GM19238 (cell line): ENCODE measurements at regions not wholly inside any gene's neighbourhood (a gene's known extent, or its start where the extent isn't known, plus 50 kb on each side); places are given as distances from the start of the nearest gene placed in this dataset.

Experiments
- DNase-seq: peaks from one replicate; pipeline ENCODE4 v3.0.0; 2011; ENCODE audit warnings: low spot score; ENCODE audit not compliant: insufficient read length

DNA sequence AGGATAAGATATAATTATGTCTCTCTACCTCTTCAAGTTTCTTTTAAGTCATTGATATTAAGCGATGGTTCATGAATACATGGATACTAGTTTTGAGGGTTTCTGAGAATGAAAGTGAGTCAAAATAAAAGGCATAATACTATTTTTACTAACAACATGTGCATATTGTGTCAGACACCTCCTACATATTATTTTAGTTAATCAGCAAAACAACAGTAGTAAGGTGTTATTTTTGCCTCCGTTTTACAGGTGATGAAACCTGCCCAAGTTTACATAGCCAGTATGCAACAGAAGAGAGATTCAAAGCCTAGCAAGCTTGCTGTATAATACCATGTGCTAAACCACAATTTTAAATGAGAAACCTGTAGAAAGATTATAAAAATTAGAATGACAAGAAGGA is 544.1 kb downstream of the EPHA5 start:
- no peak for DNase-seq

DNA sequence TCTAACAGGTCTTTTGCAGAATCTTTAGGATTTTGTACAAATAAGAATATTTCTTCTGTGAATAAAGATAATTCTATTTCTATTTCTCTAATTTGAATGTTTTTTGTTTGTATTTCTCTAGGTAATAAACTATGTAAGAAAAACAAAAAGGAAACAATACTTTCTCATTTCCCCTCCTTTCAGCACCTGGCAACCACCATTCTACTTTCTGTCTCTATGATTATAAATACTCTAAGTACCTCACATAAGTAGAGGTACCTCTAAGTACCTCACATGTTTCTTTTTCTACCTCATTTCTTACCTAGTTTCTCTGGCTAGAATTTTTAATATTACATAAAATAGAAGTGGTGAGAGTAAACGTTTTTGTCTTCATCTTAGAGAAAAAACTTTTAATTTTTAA is 550.0 kb downstream of the EPHA5 start:
- DNase-seq: no peak

DNA sequence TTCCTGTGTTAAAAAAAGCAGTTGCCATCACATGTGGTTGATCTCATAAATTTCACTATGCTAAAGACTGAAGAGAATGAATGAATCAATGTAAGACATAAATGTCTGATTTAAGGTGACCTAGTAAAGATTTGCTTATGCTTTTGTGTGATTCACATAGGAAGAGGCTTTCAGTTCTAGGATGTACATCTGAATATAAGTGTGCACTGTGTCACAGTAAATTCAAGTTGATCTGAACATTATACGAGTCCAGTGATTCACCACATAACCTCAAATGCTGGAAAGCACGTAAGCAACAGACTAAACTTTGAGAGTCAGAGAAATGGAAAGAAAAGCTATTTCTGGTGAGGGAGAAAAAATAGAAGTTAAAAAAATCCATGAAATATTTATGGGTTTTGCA is 567.9 kb downstream of the EPHA5 start:
- no peak for DNase-seq

DNA sequence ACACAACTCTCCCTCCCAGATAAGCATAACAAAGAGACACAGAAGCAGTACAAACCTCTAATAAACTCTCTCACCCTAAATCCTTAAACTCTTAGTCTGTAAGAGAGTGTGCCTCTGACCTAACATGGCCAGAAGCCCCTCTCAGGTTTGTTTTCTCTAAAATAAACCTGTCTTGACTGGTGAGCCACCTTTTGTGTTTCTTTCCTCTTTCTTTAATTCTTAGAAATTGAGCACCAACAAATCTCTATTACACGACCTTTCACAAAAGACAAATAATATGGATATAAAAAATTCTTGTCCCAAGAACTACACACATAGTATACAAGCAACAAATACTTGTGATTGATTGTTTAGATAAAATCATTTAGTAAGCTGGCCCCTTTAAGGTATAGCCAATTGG is 573.7 kb downstream of the EPHA5 start:
- no peak for DNase-seq

GRCh38 chr4:65089666-65090065 is 580.6 kb downstream of the EPHA5 start:
- DNase-seq: no peak

DNA sequence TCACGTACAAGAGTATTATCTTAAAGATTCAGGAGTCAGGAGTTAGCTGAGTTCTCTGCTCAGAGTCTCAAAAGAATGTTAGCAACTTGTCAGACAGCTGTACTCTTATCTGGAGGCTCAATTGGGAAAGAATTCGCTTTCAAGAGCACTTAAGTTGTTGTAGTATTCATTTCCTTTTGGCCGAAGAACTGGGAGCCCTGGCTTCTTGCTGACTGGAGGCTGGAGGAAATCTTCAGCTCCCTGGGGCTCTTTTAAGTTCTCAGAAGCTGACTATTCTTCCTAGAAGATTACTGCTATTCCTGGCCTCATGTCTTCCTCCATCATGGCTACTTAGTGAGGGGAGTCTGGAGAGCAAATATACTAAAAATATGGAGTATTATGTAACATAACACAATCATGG is 587.2 kb downstream of the EPHA5 start:
- no peak for DNase-seq

DNA sequence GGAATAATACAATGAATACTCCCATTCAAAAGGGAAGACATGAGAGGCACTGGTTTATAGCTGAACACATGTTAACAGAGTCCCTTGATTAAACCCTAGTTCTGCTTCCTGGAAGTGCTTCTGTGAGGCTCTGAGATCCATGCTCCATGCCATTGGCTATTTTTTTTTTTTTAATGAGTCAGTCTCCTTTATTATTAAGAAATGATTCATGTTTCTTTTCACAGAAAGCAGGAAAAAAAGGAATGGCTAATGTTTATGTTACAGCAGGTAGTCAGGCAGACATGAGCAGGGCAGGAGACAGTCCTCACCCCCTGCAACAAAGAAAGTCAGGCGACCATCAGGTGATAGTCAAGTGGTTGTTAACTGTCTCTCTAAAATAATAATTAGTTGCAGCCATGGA is 598.7 kb downstream of the EPHA5 start:
- DNase-seq: no peak

DNA sequence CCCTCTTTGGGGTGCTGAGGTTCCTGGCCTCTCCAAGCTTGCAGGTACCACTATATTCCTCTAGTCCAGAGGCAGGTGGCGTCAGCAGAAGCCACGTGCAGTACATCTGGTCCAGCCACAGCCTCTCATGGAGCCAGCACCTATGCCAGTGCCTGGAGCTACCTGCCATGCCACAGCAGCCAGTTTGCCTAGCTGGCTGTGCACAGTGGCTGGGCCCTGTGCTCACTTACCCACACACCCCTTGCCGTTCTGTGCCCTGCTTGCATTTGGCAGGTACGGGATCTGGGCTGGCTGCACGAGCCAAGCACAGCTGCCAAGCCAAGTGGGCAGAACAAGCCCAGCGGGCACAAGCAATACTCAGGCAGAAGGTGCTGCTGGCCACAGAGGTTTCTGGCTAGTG is 601.1 kb downstream of the EPHA5 start:
- no peak for DNase-seq

- DNase-seq: no peak
Measured at GRCh38 chr4:65066106-65066505, 604.2 kb downstream of the EPHA5 start.

DNA sequence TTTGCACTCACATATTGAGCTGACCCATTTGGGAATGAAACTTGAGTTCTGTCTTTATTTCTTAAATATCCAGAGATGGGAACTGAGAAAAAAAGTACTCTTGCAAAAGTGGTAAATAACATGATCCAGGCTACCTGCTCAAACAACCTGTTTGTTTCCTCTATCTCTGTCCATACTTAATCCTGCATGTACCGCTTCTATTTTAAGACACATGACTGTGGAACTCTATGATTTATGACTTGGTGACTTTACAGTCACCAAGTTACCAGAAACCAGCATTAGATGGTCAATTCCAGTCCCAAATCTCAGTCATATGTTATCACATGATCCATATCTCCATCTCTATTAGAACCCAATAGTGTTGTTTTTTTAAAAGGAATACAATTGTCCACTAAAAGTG is 606.7 kb downstream of the EPHA5 start:
- DNase-seq: no peak

DNA sequence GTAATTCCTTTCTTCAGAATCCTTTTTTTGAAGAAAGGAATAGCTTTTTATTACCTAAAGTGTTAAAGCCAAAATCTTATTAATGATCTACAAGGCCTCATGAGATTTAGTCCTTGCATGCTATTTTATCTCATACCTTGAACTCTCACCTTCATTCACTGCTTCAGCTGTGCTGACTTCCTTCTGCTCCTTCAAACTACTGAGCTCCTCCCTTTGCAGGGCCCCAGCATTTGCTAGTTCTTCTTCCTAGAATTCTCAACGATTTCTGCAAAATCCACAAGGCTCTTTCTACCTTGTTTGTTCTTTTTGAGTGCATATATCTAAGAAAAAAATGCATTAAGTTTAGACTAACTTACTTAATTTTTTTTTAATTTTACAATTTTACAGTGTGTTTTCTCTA is 619.5 kb downstream of the EPHA5 start:
- DNase-seq: no peak

DNA sequence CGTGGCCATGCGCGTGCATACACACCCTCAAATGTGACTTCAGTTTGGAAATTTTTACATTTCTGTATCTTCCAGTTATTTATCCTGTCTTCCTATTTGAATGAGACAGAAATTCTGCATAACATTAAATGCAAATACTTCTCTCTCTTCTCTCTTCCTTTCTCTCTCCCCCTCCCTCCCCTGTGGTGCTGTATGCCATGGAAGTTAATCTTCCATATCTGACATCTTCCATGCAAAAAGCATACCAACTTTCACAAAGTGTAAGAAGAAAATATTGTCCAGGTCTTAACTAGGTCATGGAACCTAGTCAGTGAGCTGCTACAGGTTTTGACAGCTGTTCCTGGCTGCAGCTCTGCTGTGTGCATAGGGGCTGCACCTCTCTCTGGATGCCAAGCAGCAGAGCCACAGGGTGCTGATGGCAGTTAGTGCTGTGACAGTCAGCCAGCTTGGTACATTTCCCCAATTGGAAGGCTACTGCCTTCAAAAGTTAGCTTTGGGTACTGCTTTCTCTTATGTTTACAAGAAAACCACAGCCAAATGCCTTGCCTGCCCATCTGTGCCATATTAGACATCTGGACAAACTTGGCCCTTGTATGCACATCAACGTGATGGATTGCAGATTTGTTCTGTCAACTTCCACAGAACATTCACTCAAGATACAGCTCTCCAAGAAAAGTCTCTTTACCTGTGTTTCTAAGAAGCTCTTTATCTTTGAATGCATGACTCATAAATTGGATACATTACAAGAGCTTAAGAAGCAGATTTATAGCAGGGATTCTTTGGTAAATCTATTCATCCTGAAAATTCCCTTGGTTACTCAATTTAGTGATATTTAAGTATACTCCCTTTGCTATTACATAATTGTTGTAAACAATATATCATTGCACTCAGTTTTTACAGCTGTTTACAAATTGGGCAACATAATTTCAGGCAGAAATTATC is 623.8 kb downstream of the EPHA5 start:
- no peak for DNase-seq

DNA sequence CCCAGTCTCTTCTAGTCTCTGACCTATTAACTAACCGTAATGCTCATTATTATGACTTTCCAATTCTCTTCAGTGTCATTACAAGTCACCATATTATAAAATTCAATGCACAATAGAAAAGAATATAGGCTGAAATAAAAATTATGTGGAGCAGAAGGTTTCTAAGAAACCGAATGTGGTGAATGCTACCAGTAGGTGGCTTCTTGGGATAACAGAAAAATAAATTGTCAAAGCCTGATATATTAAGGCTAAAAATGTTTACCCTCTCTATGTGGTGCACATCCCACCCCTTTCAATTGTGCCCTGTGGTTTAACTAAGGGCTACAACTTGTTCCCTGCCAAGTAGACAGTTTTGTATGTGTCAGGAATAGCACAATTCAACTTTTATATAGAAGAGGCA is 624.6 kb upstream of the TECRL start:
- no peak for DNase-seq

- no peak for DNase-seq
Measured at GRCh38 chr4:65028592-65028991, 619.3 kb upstream of the TECRL start.

GRCh38 chr4:65023883-65024670 is 614.8 kb upstream of the TECRL start:
- no peak for DNase-seq

DNA sequence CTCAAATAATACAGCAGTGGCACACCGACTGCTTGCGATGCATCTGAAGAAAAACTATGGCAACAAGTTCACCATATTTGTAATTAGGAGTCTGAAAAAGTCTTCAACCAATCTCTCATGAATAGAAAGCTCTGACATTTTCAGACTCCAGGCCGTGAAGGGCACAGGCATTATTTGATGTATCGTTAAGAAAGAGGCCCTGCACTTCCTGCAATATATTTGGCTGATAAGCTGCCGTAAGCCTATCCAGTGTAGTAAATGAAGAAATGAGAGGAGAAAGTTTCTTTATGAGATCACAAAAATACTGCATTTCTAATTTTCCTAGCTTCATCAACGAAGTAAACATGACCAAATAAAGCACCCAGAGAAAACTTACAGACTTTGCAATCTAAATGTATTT is 613.8 kb upstream of the TECRL start:
- no peak for DNase-seq

DNA sequence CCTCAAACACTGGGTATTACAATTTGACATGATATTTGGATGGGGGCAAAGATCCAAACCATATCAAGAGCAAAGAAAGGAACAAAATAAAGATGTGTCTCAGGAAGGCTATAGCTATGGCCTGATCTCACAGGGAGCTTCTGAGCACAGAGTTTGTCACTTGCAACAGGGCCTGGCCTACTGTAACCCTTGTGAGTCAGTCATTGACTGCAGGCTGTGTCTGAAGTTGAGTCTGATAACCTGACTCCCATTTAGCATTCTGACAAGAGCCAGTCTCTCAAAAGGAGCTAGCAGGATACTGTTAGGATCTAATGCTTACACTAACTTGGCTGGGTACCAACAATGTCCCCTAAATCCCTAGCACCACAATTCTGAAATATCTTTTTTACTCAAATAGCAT is 612.5 kb upstream of the TECRL start:
- DNase-seq: no peak

DNA sequence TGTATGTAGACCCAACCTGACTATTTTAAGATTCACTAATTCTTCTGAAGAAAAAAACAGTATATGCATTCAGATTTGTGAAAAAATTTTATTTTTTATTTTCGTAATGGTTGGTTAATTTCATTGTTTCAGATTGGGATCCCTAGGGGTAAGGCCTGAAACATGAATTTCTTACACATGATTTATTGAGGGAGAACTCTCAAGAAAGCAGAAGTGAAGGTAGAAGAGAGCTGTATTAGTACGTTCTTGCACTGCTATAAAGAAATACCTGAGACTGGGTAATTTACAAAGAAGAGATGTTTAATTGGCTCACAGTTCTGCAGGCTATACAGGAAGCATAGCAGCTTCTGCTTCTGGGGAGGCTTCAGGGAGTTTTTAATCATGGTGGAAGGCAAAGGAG is 611.9 kb upstream of the TECRL start:
- no peak for DNase-seq

DNA sequence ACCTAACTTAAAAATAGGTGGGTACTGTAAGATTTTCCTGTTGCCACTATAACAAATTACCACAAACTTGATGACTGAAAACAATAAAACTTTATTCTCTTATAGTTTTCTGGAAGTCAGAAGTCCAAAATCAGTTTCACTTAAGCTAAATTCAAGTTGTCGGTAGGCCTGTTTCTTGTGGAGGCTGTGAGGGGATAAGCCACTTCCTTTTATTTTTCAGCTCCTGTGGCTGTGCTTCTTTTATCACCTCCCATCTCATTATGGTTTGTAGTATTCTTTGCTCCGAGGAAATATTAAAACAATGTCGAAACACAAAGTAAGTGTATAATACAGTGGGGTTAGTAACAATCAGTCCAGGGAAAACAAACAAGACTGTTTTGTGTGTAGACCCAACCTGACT is 610.5 kb upstream of the TECRL start:
- no peak for DNase-seq

GRCh38 chr4:65018313-65018712 is 609.1 kb upstream of the TECRL start:
- DNase-seq: no peak

- DNase-seq: no peak
Measured at GRCh38 chr4:65014078-65014477, 604.8 kb upstream of the TECRL start.

DNA sequence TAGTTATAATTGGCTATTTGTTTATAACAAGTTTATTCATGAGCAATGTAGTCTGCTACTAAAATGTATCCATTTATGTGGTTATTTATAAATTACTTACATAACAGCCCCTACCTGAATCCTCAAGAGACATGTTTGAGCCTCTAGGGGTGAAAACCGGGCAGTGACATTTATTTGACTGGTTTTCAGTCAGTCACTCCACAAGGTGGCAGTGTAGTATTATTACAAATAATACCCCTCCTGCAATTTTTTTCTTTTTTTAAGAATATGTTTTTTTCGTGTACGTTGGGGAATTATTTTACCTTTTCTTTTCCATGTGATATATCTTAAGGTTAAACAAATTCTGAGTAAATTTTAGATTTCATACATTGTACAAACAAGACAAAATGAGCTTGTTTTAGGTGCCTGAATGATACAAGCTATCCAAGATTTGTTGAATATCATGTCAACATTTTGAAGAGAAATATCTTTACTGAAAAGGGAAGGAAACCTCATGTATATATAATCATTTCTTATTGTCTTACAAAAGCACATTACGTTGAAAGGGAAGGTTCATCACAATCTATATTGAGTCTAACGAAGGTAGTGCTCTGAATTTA is 598.7 kb upstream of the TECRL start:
- no peak for DNase-seq
